Keratinocyte (primary cell): ENCODE measurements at regions not wholly inside any gene's neighbourhood (a gene's known extent, or its start where the extent isn't known, plus 50 kb on each side); places are given as distances from the start of the nearest gene placed in this dataset.

Source experiments
- DNase-seq: peaks from one replicate; pipeline ENCODE4 v3.0.0-alpha.2; 2011; ENCODE audit warnings: low read depth, missing footprints, low spot score
- FAIRE-seq: peaks from 2 replicates; lab custom pipeline; 2011; peaks lifted over from hg19 to GRCh38; lab: Jason Lieb, UNC
- H2AFZ ChIP-seq: 2 replicates; pipeline ENCODE4 v1.6.0; 2012; ENCODE audit warnings: low read length, control low read depth, inconsistent platforms; ENCODE audit not compliant: control insufficient read depth
- H3K27ac ChIP-seq: 2 replicates; pipeline ENCODE4 v1.5.1; 2011; ENCODE audit warnings: low read length; ENCODE audit not compliant: control insufficient read depth, insufficient read depth
- H3K27me3 ChIP-seq: 3 replicates; pipeline ENCODE4 v1.6.0; 2011; ENCODE audit warnings: low read length; ENCODE audit not compliant: control insufficient read depth, insufficient read depth; ENCODE audit errors: extremely low read depth
- H3K36me3 ChIP-seq, 2 experiments: 2 replicates in 1 of 2; 3 replicates in 1 of 2; pipeline ENCODE4 v1.5.1; 2011; ENCODE audit warnings: low read length in 2 of 2, mild to moderate bottlenecking in 1 of 2; ENCODE audit not compliant: control insufficient read depth in 2 of 2, insufficient read depth in 2 of 2; ENCODE audit errors: extremely low read depth in 1 of 2
- H3K4me1 ChIP-seq: 3 replicates; pipeline ENCODE4 v1.5.1; 2011; ENCODE audit warnings: low read length; ENCODE audit not compliant: control insufficient read depth, insufficient read depth; ENCODE audit errors: extremely low read depth
- H3K4me2 ChIP-seq: 3 replicates; pipeline ENCODE4 v1.6.0; 2011; ENCODE audit warnings: low read depth, low read length; ENCODE audit not compliant: control insufficient read depth, insufficient read depth; ENCODE audit errors: extremely low read depth
- H3K4me3 ChIP-seq, 3 experiments: fragments of 200-600 bp in 1 of 3; sonication (generic) in 1 of 3; 2 replicates in 2 of 3; 3 replicates in 1 of 3; pipeline ENCODE4 v1.5.1; 2011 to 2016; ENCODE audit warnings: low read length in 3 of 3, mild to moderate bottlenecking in 3 of 3, control low read depth in 2 of 3, inconsistent platforms in 1 of 3, low read depth in 1 of 3, mixed read lengths in 1 of 3, mixed run types in 1 of 3, moderate library complexity in 1 of 3; ENCODE audit not compliant: control insufficient read depth in 2 of 3, insufficient read depth in 2 of 3; ENCODE audit errors: extremely low read depth in 1 of 3
- H3K79me2 ChIP-seq: 2 replicates; pipeline ENCODE4 v1.6.0; 2012; ENCODE audit warnings: low read length; ENCODE audit not compliant: control insufficient read depth, insufficient read depth
- H3K9ac ChIP-seq: 3 replicates; pipeline ENCODE4 v1.6.0; 2011; ENCODE audit warnings: low read length; ENCODE audit not compliant: control insufficient read depth, insufficient read depth; ENCODE audit errors: extremely low read depth
- H3K9me1 ChIP-seq: 3 replicates; pipeline ENCODE4 v1.6.0; 2011; ENCODE audit warnings: low read length; ENCODE audit not compliant: control insufficient read depth, insufficient read depth; ENCODE audit errors: extremely low read depth
- H3K9me3 ChIP-seq: 2 replicates; pipeline ENCODE4 v1.5.1; 2012; ENCODE audit warnings: low read depth, low read length; ENCODE audit not compliant: control insufficient read depth
- H4K20me1 ChIP-seq: 3 replicates; pipeline ENCODE4 v1.6.0; 2011; ENCODE audit warnings: low read length; ENCODE audit not compliant: control insufficient read depth, insufficient read depth; ENCODE audit errors: extremely low read depth
- EZH2 ChIP-seq: IDR thresholded peaks from one replicate; pipeline ENCODE4 v1.6.1; 2012; ENCODE audit warnings: inconsistent platforms, mild to moderate bottlenecking, low read length, moderate library complexity
- dilution Hi-C: fragments of 300-500 bp; cut with MboI; formaldehyde crosslinking; loops from one replicate; pipeline ENCODE4 v1.7.0; 2020; ENCODE audit warnings: low sequenced_read_pairs; ENCODE audit not compliant: extremely low pct_ligation_motif_present
- TF ChIP-seq, protein P1 (sequence below), 3 experiments: IDR thresholded peaks in 1 of 3; conservative IDR thresholded peaks in 1 of 3; optimal IDR thresholded peaks in 1 of 3; 2 replicates in 2 of 3; 3 replicates in 1 of 3; pipeline versions ENCODE3 to v1.5.1; 2011; ENCODE audit warnings: low read length in 3 of 3, mild to moderate bottlenecking in 3 of 3, moderate library complexity in 2 of 3, control low read depth in 1 of 3, inconsistent platforms in 1 of 3; ENCODE audit not compliant: insufficient read depth in 2 of 3; ENCODE audit errors: extremely low read depth in 1 of 3

DNA sequence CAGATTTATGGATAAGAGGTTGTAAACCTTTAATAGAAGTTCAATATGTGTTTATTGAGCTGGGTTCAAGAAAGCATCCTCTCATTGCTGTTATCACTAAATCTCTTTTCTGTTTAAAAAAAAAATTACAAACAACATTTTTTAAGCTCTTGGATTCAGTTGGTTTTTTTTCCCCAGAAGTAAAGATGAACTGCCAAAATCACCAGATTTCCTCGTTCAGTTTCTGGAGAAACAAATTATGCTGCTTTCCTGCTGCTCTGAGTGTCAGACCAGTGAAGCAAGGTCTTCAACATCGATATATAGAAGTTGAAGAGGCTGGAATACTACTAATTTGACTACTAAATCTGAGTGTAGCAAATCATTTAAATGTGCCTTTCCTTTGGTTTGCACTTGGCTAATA lies 352.1 kb upstream of the IRAK1BP1 start:
- dilution Hi-C loops: no loop called here
- no peak overlapping the region for H2AFZ ChIP-seq
- FAIRE-seq: no peak
- no peak overlapping the region for H3K9ac ChIP-seq
- H3K4me1 ChIP-seq: no peaks in the 10 kb centered on the region
- H3K27ac ChIP-seq: no peak overlapping the region
- DNase-seq: no peak
- no peaks in the 10 kb centered on the region for H3K9me1 ChIP-seq
- H3K79me2 ChIP-seq: no peaks in the 10 kb centered on the region
- no peak overlapping the region for H3K4me2 ChIP-seq
- TF ChIP-seq, protein P1, sequence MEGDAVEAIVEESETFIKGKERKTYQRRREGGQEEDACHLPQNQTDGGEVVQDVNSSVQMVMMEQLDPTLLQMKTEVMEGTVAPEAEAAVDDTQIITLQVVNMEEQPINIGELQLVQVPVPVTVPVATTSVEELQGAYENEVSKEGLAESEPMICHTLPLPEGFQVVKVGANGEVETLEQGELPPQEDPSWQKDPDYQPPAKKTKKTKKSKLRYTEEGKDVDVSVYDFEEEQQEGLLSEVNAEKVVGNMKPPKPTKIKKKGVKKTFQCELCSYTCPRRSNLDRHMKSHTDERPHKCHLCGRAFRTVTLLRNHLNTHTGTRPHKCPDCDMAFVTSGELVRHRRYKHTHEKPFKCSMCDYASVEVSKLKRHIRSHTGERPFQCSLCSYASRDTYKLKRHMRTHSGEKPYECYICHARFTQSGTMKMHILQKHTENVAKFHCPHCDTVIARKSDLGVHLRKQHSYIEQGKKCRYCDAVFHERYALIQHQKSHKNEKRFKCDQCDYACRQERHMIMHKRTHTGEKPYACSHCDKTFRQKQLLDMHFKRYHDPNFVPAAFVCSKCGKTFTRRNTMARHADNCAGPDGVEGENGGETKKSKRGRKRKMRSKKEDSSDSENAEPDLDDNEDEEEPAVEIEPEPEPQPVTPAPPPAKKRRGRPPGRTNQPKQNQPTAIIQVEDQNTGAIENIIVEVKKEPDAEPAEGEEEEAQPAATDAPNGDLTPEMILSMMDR (optimal IDR thresholded peaks at IDR 0.05 in 1 of 3, IDR thresholded peaks at IDR 0.05 in 1 of 3, conservative IDR thresholded peaks at IDR 0.05 in 1 of 3; ENCODE audit: extremely low read depth in 1 of 3, insufficient read depth in 2 of 3, low read length in 3 of 3): no peak
- no peak for TF ChIP-seq EZH2
- no peaks in the 10 kb centered on the region for H3K27me3 ChIP-seq
- no peaks in the 10 kb centered on the region for H3K36me3 ChIP-seq
- no peaks in the 10 kb centered on the region for H3K9me3 ChIP-seq
- no peak overlapping the region for H3K4me3 ChIP-seq
- H4K20me1 ChIP-seq: no peaks in the 10 kb centered on the region

GRCh38 chr6:78517399-78517798 lies 350.0 kb upstream of the IRAK1BP1 start:
- Histone ChIP-seq H3K9me3 (no peaks in the 10 kb centered on the region), H3K4me1 (no peaks in the 10 kb centered on the region), H3K27ac (no peak overlapping the region), H3K79me2 (no peaks in the 10 kb centered on the region), H3K27me3 (no peaks in the 10 kb centered on the region), H4K20me1 (no peaks in the 10 kb centered on the region), H2AFZ (no peak overlapping the region), H3K9ac (no peak overlapping the region), H3K4me3 (no peak overlapping the region), H3K4me2 (no peak overlapping the region), H3K9me1 (no peaks in the 10 kb centered on the region), H3K36me3 (no peaks in the 10 kb centered on the region)
- dilution Hi-C loops: no loop called here
- DNase-seq (no peak), FAIRE-seq (no peak)
- TF ChIP-seq, protein P1 (optimal IDR thresholded peaks at IDR 0.05 in 1 of 3, IDR thresholded peaks at IDR 0.05 in 1 of 3, conservative IDR thresholded peaks at IDR 0.05 in 1 of 3; ENCODE audit: extremely low read depth in 1 of 3, insufficient read depth in 2 of 3, low read length in 3 of 3): no peak
- TF ChIP-seq EZH2: no peak
